ENCODE measurements at regions not wholly inside any gene's neighbourhood (a gene's known extent, or its start where the extent isn't known, plus 50 kb on each side); places are given as distances from the start of the nearest gene placed in this dataset.

DNA sequence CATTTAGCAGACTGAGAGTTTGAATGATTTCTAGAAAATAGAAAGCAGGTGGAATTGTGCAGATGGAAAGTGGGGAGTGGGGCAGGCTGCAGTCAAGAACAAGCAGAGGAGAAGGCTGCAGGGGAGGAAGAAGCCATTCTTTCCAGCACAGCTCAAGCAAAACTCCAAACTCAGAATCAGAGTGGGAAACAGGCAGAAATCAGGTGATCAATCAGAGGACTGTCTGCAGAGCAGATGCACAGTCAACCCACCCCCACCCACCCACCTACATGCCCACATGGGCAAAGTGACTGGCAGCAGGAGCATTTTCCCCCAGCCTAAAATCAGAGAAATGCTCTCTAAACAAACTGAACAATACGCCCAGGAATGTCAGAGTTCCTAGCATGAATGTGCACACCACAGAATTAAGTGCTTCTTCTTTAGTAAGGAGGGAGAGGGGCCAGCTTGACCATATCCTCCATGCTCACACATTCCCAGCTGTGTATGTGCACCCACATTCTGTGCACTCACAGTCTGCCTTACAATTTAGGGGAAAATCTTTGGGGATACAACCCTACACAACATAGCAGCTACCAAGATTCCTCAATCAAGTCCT lies 194.1 kb upstream of the PLEKHA5 start:
- DNase-seq (ENCODE audit: low spot score), result no peak
- TF ChIP-seq, protein P1, sequence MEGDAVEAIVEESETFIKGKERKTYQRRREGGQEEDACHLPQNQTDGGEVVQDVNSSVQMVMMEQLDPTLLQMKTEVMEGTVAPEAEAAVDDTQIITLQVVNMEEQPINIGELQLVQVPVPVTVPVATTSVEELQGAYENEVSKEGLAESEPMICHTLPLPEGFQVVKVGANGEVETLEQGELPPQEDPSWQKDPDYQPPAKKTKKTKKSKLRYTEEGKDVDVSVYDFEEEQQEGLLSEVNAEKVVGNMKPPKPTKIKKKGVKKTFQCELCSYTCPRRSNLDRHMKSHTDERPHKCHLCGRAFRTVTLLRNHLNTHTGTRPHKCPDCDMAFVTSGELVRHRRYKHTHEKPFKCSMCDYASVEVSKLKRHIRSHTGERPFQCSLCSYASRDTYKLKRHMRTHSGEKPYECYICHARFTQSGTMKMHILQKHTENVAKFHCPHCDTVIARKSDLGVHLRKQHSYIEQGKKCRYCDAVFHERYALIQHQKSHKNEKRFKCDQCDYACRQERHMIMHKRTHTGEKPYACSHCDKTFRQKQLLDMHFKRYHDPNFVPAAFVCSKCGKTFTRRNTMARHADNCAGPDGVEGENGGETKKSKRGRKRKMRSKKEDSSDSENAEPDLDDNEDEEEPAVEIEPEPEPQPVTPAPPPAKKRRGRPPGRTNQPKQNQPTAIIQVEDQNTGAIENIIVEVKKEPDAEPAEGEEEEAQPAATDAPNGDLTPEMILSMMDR (IDR thresholded peaks at IDR 0.05), result no peak
- no peak overlapping the region for H3K4me3 ChIP-seq
- no peak overlapping the region for H3K27ac ChIP-seq

DNA sequence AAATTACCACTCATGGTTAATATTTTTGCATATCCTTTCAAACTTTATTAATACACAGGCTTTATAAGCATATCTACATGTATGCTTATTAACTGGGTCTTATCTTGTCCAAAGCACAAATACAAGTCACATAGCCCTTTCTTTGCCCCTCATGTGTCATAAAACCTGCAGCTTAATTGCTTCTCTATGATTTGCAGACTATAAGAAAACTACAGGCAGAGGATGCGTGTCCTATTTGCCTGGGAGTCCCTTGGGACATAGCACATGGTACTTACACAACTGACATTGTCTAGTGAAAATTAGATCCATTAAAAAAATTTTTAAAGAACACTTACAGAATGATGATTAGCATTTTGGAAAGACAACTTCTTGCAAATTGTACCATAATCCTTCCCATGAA lies 190.5 kb upstream of the PLEKHA5 start:
- H3K27ac ChIP-seq, result no peak overlapping the region
- DNase-seq (ENCODE audit: low spot score), result no peak
- no peak overlapping the region for H3K4me3 ChIP-seq
- TF ChIP-seq, protein P1 (IDR thresholded peaks at IDR 0.05), result no peak

DNA sequence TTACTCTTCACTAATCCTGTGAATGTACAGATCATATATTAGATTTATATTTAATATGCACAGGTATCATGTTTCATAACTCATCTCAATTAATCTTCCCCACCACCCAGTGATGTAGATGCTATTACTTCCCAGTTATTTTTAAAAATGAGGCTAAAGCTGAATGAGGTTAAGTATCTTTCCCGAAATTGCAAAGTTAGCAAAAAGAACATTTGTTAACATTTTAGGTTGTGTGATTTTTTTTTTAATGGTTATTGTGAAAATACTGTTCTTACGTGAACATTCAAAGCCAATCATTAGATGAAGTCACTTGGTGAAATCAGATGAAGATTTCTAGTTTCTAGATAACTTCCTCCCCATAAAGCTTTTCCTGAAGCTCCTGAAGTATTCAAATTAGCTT lies 186.9 kb upstream of the PLEKHA5 start:
- DNase-seq (ENCODE audit: low spot score), result no peak
- no peak overlapping the region for H3K27ac ChIP-seq
- no peak overlapping the region for H3K4me3 ChIP-seq
- TF ChIP-seq, protein P1 (IDR thresholded peaks at IDR 0.05), result no peak

DNA sequence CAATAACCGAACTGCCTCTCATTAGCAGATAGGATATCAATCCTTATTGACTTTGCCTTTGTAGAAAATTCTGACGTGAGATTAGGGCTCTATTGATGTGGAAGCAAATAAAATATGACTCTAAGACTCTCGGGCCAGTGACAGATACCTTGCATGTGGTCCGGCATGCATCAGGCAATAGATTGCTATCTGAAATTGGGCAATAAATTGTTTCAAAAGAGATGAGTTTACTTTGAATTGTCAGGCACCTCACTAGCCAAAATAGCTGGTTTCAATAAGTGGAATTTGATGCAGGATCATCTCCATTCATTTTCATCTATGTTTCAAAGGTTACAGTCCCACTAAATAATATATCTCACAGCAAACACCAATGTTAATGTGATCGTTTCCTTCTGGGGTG lies 186.3 kb upstream of the PLEKHA5 start:
- DNase-seq (ENCODE audit: low spot score), result no peak
- TF ChIP-seq, protein P1 (IDR thresholded peaks at IDR 0.05), result no peak
- no peak overlapping the region for H3K4me3 ChIP-seq
- H3K27ac ChIP-seq, result no peak overlapping the region

DNA sequence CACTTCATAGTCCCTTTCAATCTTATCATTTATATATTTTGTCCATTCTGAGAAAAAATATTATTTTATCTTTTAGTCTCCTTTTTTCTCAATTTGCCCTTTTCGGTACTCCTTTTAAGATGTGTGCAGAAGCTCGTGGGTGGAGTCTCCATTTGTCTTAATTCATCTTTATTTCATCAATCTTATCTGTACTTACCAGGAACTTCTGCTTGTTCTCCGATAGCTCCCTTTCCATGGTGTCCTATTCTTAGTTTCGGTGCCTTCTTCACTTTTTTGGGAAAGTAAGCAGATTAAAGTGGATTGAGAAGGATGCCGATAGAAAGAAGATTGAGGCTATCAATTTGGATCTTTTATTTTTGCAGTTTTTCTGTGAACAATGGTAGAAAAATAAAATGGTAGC lies 183.4 kb upstream of the PLEKHA5 start:
- H3K4me3 ChIP-seq, result no peak overlapping the region
- DNase-seq (ENCODE audit: low spot score), result no peak
- TF ChIP-seq, protein P1 (IDR thresholded peaks at IDR 0.05), result no peak
- no peak overlapping the region for H3K27ac ChIP-seq

DNA sequence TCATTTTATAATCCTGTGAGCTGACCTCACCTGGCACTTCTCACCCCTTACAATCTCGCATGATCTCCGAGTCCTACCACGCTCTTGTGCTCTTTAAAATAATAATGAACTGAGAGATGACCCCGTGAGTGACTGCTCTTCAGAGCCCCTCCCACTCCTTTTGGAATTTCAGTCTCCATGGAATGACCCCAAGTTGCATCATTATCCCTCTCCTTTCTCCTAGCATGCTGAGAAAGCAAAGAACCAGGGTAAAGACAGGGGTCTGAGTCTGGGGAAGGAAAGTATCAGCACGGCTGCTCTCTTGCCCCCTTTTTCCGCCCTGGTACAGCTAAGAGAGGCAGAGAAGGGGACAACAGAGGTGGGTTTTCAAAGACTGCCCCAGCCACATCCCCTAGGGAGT lies 178.3 kb upstream of the PLEKHA5 start:
- TF ChIP-seq, protein P1 (IDR thresholded peaks at IDR 0.05), result no peak
- Histone ChIP-seq H3K4me3 (no peak overlapping the region), H3K27ac (no peak overlapping the region)

DNA sequence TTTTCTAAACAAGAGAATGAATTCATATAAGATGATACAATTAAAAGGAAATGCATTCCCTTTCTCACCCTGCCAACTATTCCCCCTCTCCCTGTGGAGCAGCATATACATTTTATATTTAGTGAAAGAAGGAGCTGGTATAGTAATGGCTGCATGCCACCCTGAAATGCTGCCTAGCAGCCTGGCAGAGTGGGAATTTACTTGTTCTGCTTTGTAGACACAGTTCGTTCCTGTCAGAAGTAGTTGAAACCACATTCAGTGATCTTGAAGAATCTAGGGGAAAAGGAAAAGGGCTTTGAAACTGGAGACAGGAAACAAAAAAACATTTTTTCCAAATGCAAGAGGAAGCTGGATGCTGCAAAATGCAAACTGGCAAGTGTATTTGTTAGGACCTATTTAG lies 176.0 kb upstream of the PLEKHA5 start:
- no peak overlapping the region for H3K4me3 ChIP-seq
- no peak overlapping the region for H3K27ac ChIP-seq
- DNase-seq (ENCODE audit: low spot score), result no peak
- TF ChIP-seq, protein P1 (IDR thresholded peaks at IDR 0.05), result no peak

More for the DNA sequence above, 178.3 kb upstream of the PLEKHA5 start:
- DNase-seq (ENCODE audit: low spot score), result no peak
